H9 (cell line): ENCODE measurements at regions not wholly inside any gene's neighbourhood (a gene's known extent, or its start where the extent isn't known, plus 50 kb on each side); places are given as distances from the start of the nearest gene placed in this dataset.
A peak's percentile ranks its signal among the peaks of the same experiment; 100 is the strongest.

Experiments used
- DNase-seq: peaks from one replicate; pipeline ENCODE4 v3.0.0-alpha.2; 2017
- H2AFZ ChIP-seq: one replicate; pipeline ENCODE4 v1.6.1; 2013; ENCODE audit warnings: mild to moderate bottlenecking, low read length, control low read depth, moderate library complexity
- H2AK5ac ChIP-seq: 2 replicates; pipeline ENCODE4 v1.6.1; 2013; ENCODE audit warnings: low read length, control low read depth, mixed read lengths; ENCODE audit not compliant: insufficient read length
- H2BK120ac ChIP-seq: one replicate; pipeline ENCODE4 v1.6.1; 2013; ENCODE audit warnings: low read depth, mild to moderate bottlenecking, low read length, control low read depth, inconsistent platforms; ENCODE audit not compliant: poor library complexity, severe bottlenecking
- H2BK12ac ChIP-seq: 2 replicates; pipeline ENCODE4 v1.6.1; 2013; ENCODE audit warnings: low read length, control low read depth, mixed read lengths, low read depth; ENCODE audit not compliant: insufficient read length
- H2BK15ac ChIP-seq: 2 replicates; pipeline ENCODE4 v1.6.1; 2013; ENCODE audit warnings: low read depth, low read length, control low read depth
- H2BK20ac ChIP-seq: one replicate; pipeline ENCODE4 v1.6.1; 2013; ENCODE audit warnings: low read depth, mild to moderate bottlenecking, low read length, control low read depth, inconsistent platforms; ENCODE audit not compliant: poor library complexity, severe bottlenecking
- H2BK5ac ChIP-seq: 2 replicates; pipeline ENCODE4 v1.6.1; 2013; ENCODE audit warnings: low read length, control low read depth, mixed read lengths; ENCODE audit not compliant: insufficient read length
- H3K14ac ChIP-seq: 2 replicates; pipeline ENCODE4 v1.6.1; 2013; ENCODE audit warnings: low read length, control low read depth; ENCODE audit not compliant: insufficient read depth
- H3K18ac ChIP-seq: 2 replicates; pipeline ENCODE4 v1.6.1; 2013; ENCODE audit warnings: low read depth, mild to moderate bottlenecking, mixed read lengths, low read length, control low read depth; ENCODE audit not compliant: insufficient read length
- H3K23ac ChIP-seq: 2 replicates; pipeline ENCODE4 v1.6.1; 2013; ENCODE audit warnings: low read length, control low read depth, mixed read lengths, low read depth; ENCODE audit not compliant: insufficient read length
- H3K23me2 ChIP-seq: 2 replicates; pipeline ENCODE4 v1.6.1; 2013; ENCODE audit warnings: low read depth, mild to moderate bottlenecking, mixed read lengths, low read length, control low read depth; ENCODE audit not compliant: insufficient read length, poor library complexity, severe bottlenecking
- H3K27ac ChIP-seq: 2 replicates; pipeline ENCODE4 v1.5.1; 2013; ENCODE audit warnings: low read length, control low read depth, mixed read lengths, low read depth; ENCODE audit not compliant: insufficient read length
- H3K27me3 ChIP-seq: 2 replicates; pipeline ENCODE4 v1.6.1; 2013; ENCODE audit warnings: low read length, control low read depth, inconsistent platforms; ENCODE audit not compliant: insufficient read depth
- H3K4ac ChIP-seq: 2 replicates; pipeline ENCODE4 v1.6.1; 2013; ENCODE audit warnings: low read depth, mild to moderate bottlenecking, control low read depth, inconsistent platforms, low read length, moderate library complexity
- H3K4me1 ChIP-seq: 2 replicates; pipeline ENCODE4 v1.6.1; 2013; ENCODE audit warnings: low read length, control low read depth, inconsistent platforms; ENCODE audit not compliant: insufficient read depth
- H3K4me2 ChIP-seq: 2 replicates; pipeline ENCODE4 v1.6.1; 2013; ENCODE audit warnings: low read length, control low read depth, mixed read lengths; ENCODE audit not compliant: insufficient read length, insufficient read depth
- H3K56ac ChIP-seq: 2 replicates; pipeline ENCODE4 v1.6.1; 2013; ENCODE audit warnings: low read depth, mild to moderate bottlenecking, mixed read lengths, low read length, control low read depth; ENCODE audit not compliant: insufficient read length
- H3K79me1 ChIP-seq: 2 replicates; pipeline ENCODE4 v1.6.1; 2013; ENCODE audit warnings: low read depth, mild to moderate bottlenecking, moderate library complexity, low read length, control low read depth, inconsistent platforms; ENCODE audit not compliant: insufficient read depth, poor library complexity, severe bottlenecking
- H3K79me2 ChIP-seq: 2 replicates; pipeline ENCODE4 v1.6.1; 2013; ENCODE audit warnings: low read length, control low read depth, inconsistent platforms; ENCODE audit not compliant: insufficient read depth
- H3K9ac ChIP-seq: 2 replicates; pipeline ENCODE4 v1.6.1; 2013; ENCODE audit warnings: low read length, control low read depth, mixed read lengths; ENCODE audit not compliant: insufficient read length; ENCODE audit errors: extremely low read depth
- H3K9me3 ChIP-seq: one replicate; pipeline ENCODE4 v1.6.1; 2013; ENCODE audit warnings: low read depth, low read length, inconsistent platforms; ENCODE audit not compliant: control insufficient read depth
- H3T11ph ChIP-seq: one replicate; pipeline ENCODE4 v1.6.1; 2013; ENCODE audit warnings: mild to moderate bottlenecking, low read length, control low read depth, inconsistent platforms
- H4K20me1 ChIP-seq: one replicate; pipeline ENCODE4 v1.6.1; 2013; ENCODE audit not compliant: control insufficient read depth, insufficient read length, insufficient read depth
- H4K5ac ChIP-seq: 2 replicates; pipeline ENCODE4 v1.6.1; 2013; ENCODE audit warnings: low read depth, mild to moderate bottlenecking, mixed read lengths, low read length, control low read depth; ENCODE audit not compliant: insufficient read length
- H4K8ac ChIP-seq: replicated peaks from 2 replicates; pipeline ENCODE4 v1.6.1; 2013; ENCODE audit warnings: low read length, control low read depth, mixed read lengths, low read depth; ENCODE audit not compliant: insufficient read length
- H4K91ac ChIP-seq: 2 replicates; pipeline ENCODE4 v1.6.1; 2013; ENCODE audit warnings: low read depth, mild to moderate bottlenecking, moderate library complexity, mixed read lengths, low read length, control low read depth; ENCODE audit not compliant: insufficient read length
- H3K27ac Mint-ChIP-seq, 3 experiments: 2 replicates in 2 of 3; 3 replicates in 1 of 3; pipeline ENCODE4 v1.8.0; 2020 to 2021; ENCODE audit warnings: mixed read lengths in 3 of 3, mild to moderate bottlenecking in 1 of 3, moderate library complexity in 1 of 3
- H3K27me3 Mint-ChIP-seq: 2 replicates; pipeline ENCODE4 v1.8.0; 2021; ENCODE audit warnings: low read depth, mild to moderate bottlenecking, moderate library complexity, mixed read lengths
- H3K36me3 Mint-ChIP-seq, 3 experiments: 2 replicates in 2 of 3; 3 replicates in 1 of 3; pipeline ENCODE4 v1.8.0; 2020 to 2021; ENCODE audit warnings: low read depth in 3 of 3, mixed read lengths in 3 of 3; ENCODE audit not compliant: insufficient read depth in 1 of 3
- H3K4me1 Mint-ChIP-seq, 2 experiments: 2 replicates each; pipeline ENCODE4 v1.8.0; 2020; ENCODE audit warnings: mixed read lengths in 2 of 2
- H3K4me3 Mint-ChIP-seq, 2 experiments: 2 replicates in 1 of 2; 3 replicates in 1 of 2; pipeline ENCODE4 v1.8.0; 2020 to 2021; ENCODE audit warnings: mild to moderate bottlenecking in 2 of 2, mixed read lengths in 2 of 2, moderate library complexity in 1 of 2
- H3K9me3 Mint-ChIP-seq, 2 experiments: 2 replicates in 1 of 2; 3 replicates in 1 of 2; pipeline ENCODE4 v1.8.0; 2020; ENCODE audit warnings: mild to moderate bottlenecking in 2 of 2, mixed read lengths in 2 of 2, moderate library complexity in 1 of 2
- WGBS: extraction: QIAGEN DNeasy Blood & Tissue Kit; methylation state at CpG from one replicate; pipeline ENCODE4 v1.1.7; 2013; ENCODE audit warnings: missing lambda C conversion rate, low lambda C conversion rate, mixed read lengths; ENCODE audit not compliant: insufficient read length; ENCODE audit errors: extremely low coverage; 5-methylcytosine and 5-hydroxymethylcytosine counted together
- TF ChIP-seq, protein P1 (sequence below): fragments of 200-600 bp; sonication (generic); conservative IDR thresholded peaks from 3 replicates; pipeline ENCODE4 v1.8.0; 2021; ENCODE audit warnings: antibody characterized with exemption, mild to moderate bottlenecking

DNA sequence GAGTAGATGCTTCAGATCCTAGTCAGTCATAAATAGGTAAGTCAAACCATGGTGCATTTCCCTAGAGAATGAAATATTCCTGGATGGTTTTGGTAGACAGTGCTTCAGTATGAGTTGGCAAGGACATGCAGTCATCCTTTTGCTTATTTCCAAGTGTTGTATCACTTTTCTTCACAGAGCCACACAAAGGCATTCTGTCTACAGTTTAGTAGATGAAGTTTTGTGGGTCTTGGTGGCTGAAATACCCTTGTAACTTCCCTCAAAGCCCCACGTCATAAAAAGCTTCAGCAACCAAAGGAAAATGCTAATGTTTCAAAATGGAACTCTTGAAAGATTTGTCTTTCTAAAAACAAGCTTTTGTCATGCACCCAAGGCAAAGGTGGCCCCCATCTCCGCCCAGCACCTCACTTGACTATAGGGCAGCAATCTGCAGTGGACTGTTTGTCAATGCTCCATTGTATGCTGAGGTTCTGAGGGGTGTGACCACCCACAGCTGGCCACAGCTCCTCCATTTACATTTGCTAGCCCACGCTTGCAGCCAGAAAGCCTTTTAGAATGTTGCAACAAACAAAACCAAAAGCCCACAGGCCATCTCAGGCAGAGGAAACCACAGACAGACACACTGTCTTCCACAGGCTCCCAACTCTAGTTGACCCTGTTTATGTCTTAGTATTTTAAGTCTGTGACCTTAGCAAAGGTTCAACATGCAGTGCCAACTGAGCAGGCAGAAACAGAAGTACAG, 87.1 kb upstream of the FAM9C start:
- Histone ChIP-seq H4K20me1 (no peaks in the 10 kb centered on the region), H4K5ac (no peak overlapping the region), H3K4ac (no peak overlapping the region), H3K9me3 (no peaks in the 10 kb centered on the region), H2BK15ac (no peak overlapping the region), H4K91ac (no peak overlapping the region), H2AK5ac (no peak overlapping the region), H2BK120ac (no peak overlapping the region), H3K56ac (no peak overlapping the region), H3K79me2 (no peaks in the 10 kb centered on the region), H3K23me2 (no peaks in the 10 kb centered on the region), H3K18ac (no peak overlapping the region), H3K4me2 (no peak overlapping the region), H3K14ac (no peak overlapping the region), H3K4me1 (no peaks in the 10 kb centered on the region; the same call in 1 of the 2 replicates), H3K27me3 (no peaks in the 10 kb centered on the region), H3K9ac (no peak overlapping the region), H2BK12ac (no peak overlapping the region), H3T11ph (no peak overlapping the region), H3K23ac (no peak overlapping the region), H2AFZ (no peak overlapping the region), H3K79me1 (no peaks in the 10 kb centered on the region), H4K8ac (no peak overlapping the region), H2BK20ac (no peak overlapping the region), H3K27ac (no peak overlapping the region), H2BK5ac (no peak overlapping the region)
- Mint-ChIP-seq H3K27me3 (no peaks in the 10 kb centered on the region; the same call in 1 of the 2 replicates), H3K9me3 (peaks cover 36 to 46% of the 10 kb centered on the region in 2 experiments), H3K4me3 (no peak overlapping the region), H3K4me1 (peaks cover 13 to 17% of the 10 kb centered on the region in 2 experiments), H3K27ac (peak overlapping the region in 1 of 3 experiments; percentile 40; a peak in 2 of 7 replicates), H3K36me3 (peaks cover 3 to 5% (median 4%) of the 10 kb centered on the region in 3 experiments; a peak in 6 of 7 replicates)
- TF ChIP-seq, protein P1, sequence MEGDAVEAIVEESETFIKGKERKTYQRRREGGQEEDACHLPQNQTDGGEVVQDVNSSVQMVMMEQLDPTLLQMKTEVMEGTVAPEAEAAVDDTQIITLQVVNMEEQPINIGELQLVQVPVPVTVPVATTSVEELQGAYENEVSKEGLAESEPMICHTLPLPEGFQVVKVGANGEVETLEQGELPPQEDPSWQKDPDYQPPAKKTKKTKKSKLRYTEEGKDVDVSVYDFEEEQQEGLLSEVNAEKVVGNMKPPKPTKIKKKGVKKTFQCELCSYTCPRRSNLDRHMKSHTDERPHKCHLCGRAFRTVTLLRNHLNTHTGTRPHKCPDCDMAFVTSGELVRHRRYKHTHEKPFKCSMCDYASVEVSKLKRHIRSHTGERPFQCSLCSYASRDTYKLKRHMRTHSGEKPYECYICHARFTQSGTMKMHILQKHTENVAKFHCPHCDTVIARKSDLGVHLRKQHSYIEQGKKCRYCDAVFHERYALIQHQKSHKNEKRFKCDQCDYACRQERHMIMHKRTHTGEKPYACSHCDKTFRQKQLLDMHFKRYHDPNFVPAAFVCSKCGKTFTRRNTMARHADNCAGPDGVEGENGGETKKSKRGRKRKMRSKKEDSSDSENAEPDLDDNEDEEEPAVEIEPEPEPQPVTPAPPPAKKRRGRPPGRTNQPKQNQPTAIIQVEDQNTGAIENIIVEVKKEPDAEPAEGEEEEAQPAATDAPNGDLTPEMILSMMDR = no peak
- WGBS = no CpG with 5 or more reads among the region's 3 CpGs
- peak; percentile 36 for DNase-seq
